PC-3 (cell line): ENCODE measurements at regions not wholly inside any gene's neighbourhood (a gene's known extent, or its start where the extent isn't known, plus 50 kb on each side); places are given as distances from the start of the nearest gene placed in this dataset.

Experiments
- ATAC-seq: fragments of 200-7000 bp; cut with Tn5 transposase; 2 replicates; pipeline ENCODE4 v1.9.1; 2020; ENCODE audit warnings: mild to moderate bottlenecking, moderate library complexity
- BruUV-seq: library from RNA; stranded (reverse); fragments of 400-500 nt; replicated peaks from 2 replicates; lab custom pipeline; 2021; lab: Mats Ljungman, UMichigan
- CTCF ChIA-PET: fragments of 300-600 bp; sonication (Branson Sonifier 250); formaldehyde crosslinking; loops from one replicate; lab custom pipeline; 2022; ENCODE audit warnings: antibody characterized with exemption; lab: Charles Lee
- POLR2A ChIA-PET: fragments of 300-600 bp; sonication (Branson Sonifier 250); formaldehyde crosslinking; loops from one replicate; lab custom pipeline; 2022; ENCODE audit warnings: antibody characterized with exemption; ENCODE audit not compliant: unreplicated experiment; lab: Charles Lee
- DNase-seq: peaks from one replicate; pipeline ENCODE4 v3.0.0-alpha.2; 2015
- H2AFZ ChIP-seq: fragments of 300-600 bp; sonication (generic); 2 replicates; pipeline ENCODE4 v1.6.0; 2016; ENCODE audit warnings: antibody characterized with exemption, low read length
- H3F3A ChIP-seq: fragments of 300-600 bp; sonication (generic); one replicate; pipeline ENCODE4 v1.6.0; 2017; ENCODE audit warnings: antibody characterized with exemption, low read length, control low read depth, mild to moderate bottlenecking; ENCODE audit not compliant: unreplicated experiment
- H3K27ac ChIP-seq: fragments of 300-600 bp; sonication (generic); 2 replicates; pipeline ENCODE4 v1.5.1; 2016; ENCODE audit warnings: mild to moderate bottlenecking, low read length
- H3K27me3 ChIP-seq: fragments of 300-600 bp; sonication (generic); 2 replicates; pipeline ENCODE4 v1.6.1; 2016; ENCODE audit warnings: low read length, mixed read lengths
- H3K36me3 ChIP-seq: fragments of 300-600 bp; sonication (generic); 2 replicates; pipeline ENCODE4 v1.6.1; 2016; ENCODE audit warnings: low read depth, mixed run types, low read length, mixed read lengths
- H3K4me1 ChIP-seq: fragments of 300-600 bp; sonication (generic); 2 replicates; pipeline ENCODE4 v1.5.1; 2016; ENCODE audit warnings: low read length; ENCODE audit not compliant: insufficient read depth
- H3K4me2 ChIP-seq: fragments of 300-600 bp; sonication (generic); 2 replicates; pipeline ENCODE4 v1.6.0; 2016; ENCODE audit warnings: low read length
- H3K4me3 ChIP-seq: fragments of 300-600 bp; sonication (generic); 2 replicates; pipeline ENCODE4 v1.5.1; 2016; ENCODE audit warnings: mild to moderate bottlenecking, low read length, mixed read lengths
- H3K79me2 ChIP-seq: fragments of 300-600 bp; sonication (generic); 2 replicates; pipeline ENCODE4 v1.6.1; 2017; ENCODE audit warnings: low read length, mixed read lengths
- H3K9ac ChIP-seq: fragments of 300-600 bp; sonication (generic); 2 replicates; pipeline ENCODE4 v1.6.0; 2016; ENCODE audit warnings: mild to moderate bottlenecking, low read length
- H3K9me2 ChIP-seq: fragments of 300-600 bp; sonication (generic); replicated peaks from 2 replicates; pipeline ENCODE4 v1.6.1; 2016; ENCODE audit warnings: mixed run types, low read length, mixed read lengths
- H3K9me3 ChIP-seq: fragments of 300-600 bp; sonication (generic); 2 replicates; pipeline ENCODE4 v1.6.1; 2016; ENCODE audit warnings: low read length, mixed read lengths
- H4K20me1 ChIP-seq: fragments of 300-600 bp; sonication (generic); 2 replicates; pipeline ENCODE4 v1.6.1; 2016; ENCODE audit warnings: low read length, mixed read lengths
- CTCF ChIP-seq: fragments of 300-600 bp; sonication (generic); conservative IDR thresholded peaks from 2 replicates; pipeline ENCODE4 v1.5.1; 2017; ENCODE audit warnings: antibody characterized with exemption, low read depth, mild to moderate bottlenecking, low read length
- EZH2 ChIP-seq: fragments of 300-600 bp; sonication (generic); IDR thresholded peaks from one replicate; pipeline ENCODE4 v1.6.1; 2017; ENCODE audit warnings: antibody characterized with exemption, mild to moderate bottlenecking, low read length; ENCODE audit not compliant: unreplicated experiment
- EZH2phosphoT487 ChIP-seq: fragments of 300-600 bp; sonication (generic); IDR thresholded peaks from 2 replicates; pipeline ENCODE4 v1.6.1; 2018; ENCODE audit warnings: mild to moderate bottlenecking, antibody characterized with exemption, low read length, borderline replicate concordance
- intact Hi-C: fragments of 100-400 bp; cut with micrococcal nuclease; formaldehyde crosslinking; loops from 2 replicates; pipeline ENCODE4 v1.9.0; 2023

- ChIA-PET CTCF (interaction anchor here (1.5 kb wide), 1 partner anchor 371 kb away, joined by 12 read pairs; no protein-coding TSS in a partner anchor), POLR2A (no interaction called here)
- Histone ChIP-seq H3K4me3 (no peak overlapping the region), H3K9me3 (no peaks in the 10 kb centered on the region), H3K36me3 (no peaks in the 10 kb centered on the region), H3K27ac (no peak overlapping the region), H3K4me1 (no peaks in the 10 kb centered on the region), H3K4me2 (no peak overlapping the region), H3K79me2 (no peaks in the 10 kb centered on the region), H3K9me2 (no peaks in the 10 kb centered on the region; the same call in 1 of the 2 replicates), H3K9ac (no peak overlapping the region), H3F3A (no peaks in the 10 kb centered on the region), H2AFZ (no peak overlapping the region), H4K20me1 (no peaks in the 10 kb centered on the region), H3K27me3 (no peaks in the 10 kb centered on the region)
- DNase-seq (peak; percentile 19), ATAC-seq (peak; percentile 70)
- no TSS peak for BruUV-seq
- TF ChIP-seq EZH2 (no peak), CTCF (0 out of 2 replicates have a peak, but pooled peaks have one; percentile 29), EZH2phosphoT487 (no peak)
- intact Hi-C loops: loop anchor here (1.0 kb wide), 1 partner anchor 371 kb away; no protein-coding TSS in a partner anchor
These were observed 1234.7 kb downstream of the ROBO2 start for GRCh38 chr3:78274475-78275065.

- H3K4me1 ChIP-seq: no peaks in the 10 kb centered on the region
- no peak overlapping the region for H3K4me3 ChIP-seq
- no peaks in the 10 kb centered on the region for H4K20me1 ChIP-seq
- no peak overlapping the region for H2AFZ ChIP-seq
- no peak overlapping the region for H3K4me2 ChIP-seq
- POLR2A ChIA-PET: no interaction called here
- no peak for TF ChIP-seq EZH2phosphoT487
- TF ChIP-seq CTCF: no peak
- no peak for TF ChIP-seq EZH2
- H3K79me2 ChIP-seq: no peaks in the 10 kb centered on the region
- H3K27me3 ChIP-seq: no peaks in the 10 kb centered on the region
- BruUV-seq: no TSS peak
- DNase-seq (no peak), ATAC-seq (no peak)
- H3K27ac ChIP-seq: no peak overlapping the region
- H3K9ac ChIP-seq: no peak overlapping the region
- intact Hi-C loops: no loop called here
- CTCF ChIA-PET: no interaction called here
- no peaks in the 10 kb centered on the region for H3F3A ChIP-seq
- no peaks in the 10 kb centered on the region for H3K36me3 ChIP-seq
- H3K9me3 ChIP-seq: no peaks in the 10 kb centered on the region
- no peaks in the 10 kb centered on the region; the same call in 1 of the 2 replicates for H3K9me2 ChIP-seq
These were observed 1235.5 kb downstream of the ROBO2 start for GRCh38 chr3:78275420-78275852.

- no peaks in the 10 kb centered on the region for H3F3A ChIP-seq
- POLR2A ChIA-PET: no interaction called here
These were observed 1237.3 kb downstream of the ROBO2 start for GRCh38 chr3:78277220-78277619.

More at GRCh38 chr3:78277220-78277619, 1237.3 kb downstream of the ROBO2 start:
- H3K9me3 ChIP-seq: no peaks in the 10 kb centered on the region
- H4K20me1 ChIP-seq: no peaks in the 10 kb centered on the region
- H2AFZ ChIP-seq: no peak overlapping the region
- no peaks in the 10 kb centered on the region; the same call in 1 of the 2 replicates for H3K9me2 ChIP-seq
- no peak for DNase-seq
- no peak overlapping the region for H3K4me2 ChIP-seq
- ATAC-seq: no peak
- no peak overlapping the region for H3K9ac ChIP-seq
- H3K79me2 ChIP-seq: no peaks in the 10 kb centered on the region
- no peaks in the 10 kb centered on the region for H3K36me3 ChIP-seq
- no peak for TF ChIP-seq CTCF
- TF ChIP-seq EZH2phosphoT487: no peak
- TF ChIP-seq EZH2: no peak
- intact Hi-C loops: no loop called here
- H3K27me3 ChIP-seq: no peaks in the 10 kb centered on the region
- H3K4me1 ChIP-seq: no peaks in the 10 kb centered on the region
- no peak overlapping the region for H3K27ac ChIP-seq
- H3K4me3 ChIP-seq: no peak overlapping the region
- CTCF ChIA-PET: no interaction called here
- no TSS peak for BruUV-seq
